Spleen (tissue), 7 donors: ENCODE measurements at regions not wholly inside any gene's neighbourhood (a gene's known extent, or its start where the extent isn't known, plus 50 kb on each side); places are given as distances from the start of the nearest gene placed in this dataset.

ENCODE experiments used
- POLR2A ChIP-seq, 3 donors: fragments of 450-650 bp; IDR thresholded peaks; one replicate each; pipeline ENCODE4 v1.5.1; 2017; ENCODE audit warnings: antibody characterized with exemption in 3 of 3, mild to moderate bottlenecking in 1 of 3
- POLR2AphosphoS5 ChIP-seq, 3 donors: sonication (generic); formaldehyde crosslinking; IDR thresholded peaks; one replicate each; pipeline ENCODE4 v1.5.1; 2017; ENCODE audit warnings: antibody characterized with exemption in 3 of 3
- TF ChIP-seq, protein P1 (sequence below), 11 experiments: fragments of 200-600 bp in 7 of 11; fragments of 450-650 bp in 4 of 11; sonication (generic) in 4 of 11; IDR thresholded peaks in 8 of 11; conservative IDR thresholded peaks in 3 of 11; 1 replicate in 7 of 11; 2 replicates in 4 of 11; pipeline versions ENCODE4 v1.4.0 to v1.8.0; 2016 to 2021; ENCODE audit warnings: antibody characterized with exemption in 11 of 11, inconsistent platforms in 4 of 11, mild to moderate bottlenecking in 1 of 11
- donor health status: DM: no; HTN: no; CAD: no; lungs with moderate emphysema.
- donor health status: DM: no; HTN: no; CAD: no.
- donor health status: DM: no; HTN: no; CAD: no.

DNA sequence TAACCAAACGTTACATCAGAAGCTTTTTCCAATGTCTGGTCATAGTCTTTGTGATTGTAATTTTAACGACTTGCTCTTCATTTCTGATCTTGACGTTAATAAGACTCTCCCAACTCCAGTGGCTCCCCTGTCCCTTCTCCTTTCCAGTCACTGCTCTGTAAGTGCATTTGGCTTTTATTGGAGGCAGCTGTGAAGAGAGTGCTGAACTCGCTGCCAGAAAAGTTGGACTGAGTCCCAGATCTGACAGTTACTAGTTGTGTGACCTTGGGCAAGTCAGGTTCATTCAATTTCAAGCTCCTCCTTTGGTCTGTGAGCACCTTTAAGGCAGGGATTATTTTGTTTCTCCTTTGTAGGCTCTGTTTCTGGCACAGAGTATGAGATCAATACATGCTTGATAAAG lies 109.6 kb upstream of the TSPAN2 start:
- TF ChIP-seq, protein P1, sequence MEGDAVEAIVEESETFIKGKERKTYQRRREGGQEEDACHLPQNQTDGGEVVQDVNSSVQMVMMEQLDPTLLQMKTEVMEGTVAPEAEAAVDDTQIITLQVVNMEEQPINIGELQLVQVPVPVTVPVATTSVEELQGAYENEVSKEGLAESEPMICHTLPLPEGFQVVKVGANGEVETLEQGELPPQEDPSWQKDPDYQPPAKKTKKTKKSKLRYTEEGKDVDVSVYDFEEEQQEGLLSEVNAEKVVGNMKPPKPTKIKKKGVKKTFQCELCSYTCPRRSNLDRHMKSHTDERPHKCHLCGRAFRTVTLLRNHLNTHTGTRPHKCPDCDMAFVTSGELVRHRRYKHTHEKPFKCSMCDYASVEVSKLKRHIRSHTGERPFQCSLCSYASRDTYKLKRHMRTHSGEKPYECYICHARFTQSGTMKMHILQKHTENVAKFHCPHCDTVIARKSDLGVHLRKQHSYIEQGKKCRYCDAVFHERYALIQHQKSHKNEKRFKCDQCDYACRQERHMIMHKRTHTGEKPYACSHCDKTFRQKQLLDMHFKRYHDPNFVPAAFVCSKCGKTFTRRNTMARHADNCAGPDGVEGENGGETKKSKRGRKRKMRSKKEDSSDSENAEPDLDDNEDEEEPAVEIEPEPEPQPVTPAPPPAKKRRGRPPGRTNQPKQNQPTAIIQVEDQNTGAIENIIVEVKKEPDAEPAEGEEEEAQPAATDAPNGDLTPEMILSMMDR (IDR thresholded peaks at IDR 0.05 in 8 of 11, conservative IDR thresholded peaks at IDR 0.05 in 3 of 11) = no peak
- TF ChIP-seq POLR2AphosphoS5 (IDR thresholded peaks at IDR 0.05) = no peak
- no peak for TF ChIP-seq POLR2A (IDR thresholded peaks at IDR 0.05)
